AG09319 (cell line): ENCODE measurements at regions not wholly inside any gene's neighbourhood (a gene's known extent, or its start where the extent isn't known, plus 50 kb on each side); places are given as distances from the start of the nearest gene placed in this dataset.
"Not testable (repeated sequence)": the region's sequence is repeated elsewhere in the genome, so short reads cannot be mapped to it uniquely, and the experiment has no call there.

Experiments
- DNase-seq: peaks from one replicate; pipeline ENCODE4 v3.0.0-alpha.2; 2010; ENCODE audit warnings: low read depth; ENCODE audit errors: extremely low read depth
- TF ChIP-seq, protein P1 (sequence below): IDR thresholded peaks from 2 replicates; pipeline ENCODE4 v1.5.1; 2011; ENCODE audit warnings: low read depth, mild to moderate bottlenecking, inconsistent platforms, low read length, moderate library complexity

GRCh38 chr7:47183862-47184590 is 397.9 kb downstream of the TNS3 start:
- no peak for DNase-seq
- TF ChIP-seq, protein P1, sequence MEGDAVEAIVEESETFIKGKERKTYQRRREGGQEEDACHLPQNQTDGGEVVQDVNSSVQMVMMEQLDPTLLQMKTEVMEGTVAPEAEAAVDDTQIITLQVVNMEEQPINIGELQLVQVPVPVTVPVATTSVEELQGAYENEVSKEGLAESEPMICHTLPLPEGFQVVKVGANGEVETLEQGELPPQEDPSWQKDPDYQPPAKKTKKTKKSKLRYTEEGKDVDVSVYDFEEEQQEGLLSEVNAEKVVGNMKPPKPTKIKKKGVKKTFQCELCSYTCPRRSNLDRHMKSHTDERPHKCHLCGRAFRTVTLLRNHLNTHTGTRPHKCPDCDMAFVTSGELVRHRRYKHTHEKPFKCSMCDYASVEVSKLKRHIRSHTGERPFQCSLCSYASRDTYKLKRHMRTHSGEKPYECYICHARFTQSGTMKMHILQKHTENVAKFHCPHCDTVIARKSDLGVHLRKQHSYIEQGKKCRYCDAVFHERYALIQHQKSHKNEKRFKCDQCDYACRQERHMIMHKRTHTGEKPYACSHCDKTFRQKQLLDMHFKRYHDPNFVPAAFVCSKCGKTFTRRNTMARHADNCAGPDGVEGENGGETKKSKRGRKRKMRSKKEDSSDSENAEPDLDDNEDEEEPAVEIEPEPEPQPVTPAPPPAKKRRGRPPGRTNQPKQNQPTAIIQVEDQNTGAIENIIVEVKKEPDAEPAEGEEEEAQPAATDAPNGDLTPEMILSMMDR: no peak

GRCh38 chr7:47181746-47182361 is 400.1 kb downstream of the TNS3 start:
- no peak for DNase-seq
- TF ChIP-seq, protein P1: no peak

GRCh38 chr7:47180516-47180826 is 401.4 kb downstream of the TNS3 start:
- TF ChIP-seq, protein P1: no peak
- DNase-seq: no peak

- TF ChIP-seq, protein P1: peak; percentile 94
- peak; percentile 38 for DNase-seq
These were observed 401.9 kb downstream of the TNS3 start for GRCh38 chr7:47179812-47180515.

DNA sequence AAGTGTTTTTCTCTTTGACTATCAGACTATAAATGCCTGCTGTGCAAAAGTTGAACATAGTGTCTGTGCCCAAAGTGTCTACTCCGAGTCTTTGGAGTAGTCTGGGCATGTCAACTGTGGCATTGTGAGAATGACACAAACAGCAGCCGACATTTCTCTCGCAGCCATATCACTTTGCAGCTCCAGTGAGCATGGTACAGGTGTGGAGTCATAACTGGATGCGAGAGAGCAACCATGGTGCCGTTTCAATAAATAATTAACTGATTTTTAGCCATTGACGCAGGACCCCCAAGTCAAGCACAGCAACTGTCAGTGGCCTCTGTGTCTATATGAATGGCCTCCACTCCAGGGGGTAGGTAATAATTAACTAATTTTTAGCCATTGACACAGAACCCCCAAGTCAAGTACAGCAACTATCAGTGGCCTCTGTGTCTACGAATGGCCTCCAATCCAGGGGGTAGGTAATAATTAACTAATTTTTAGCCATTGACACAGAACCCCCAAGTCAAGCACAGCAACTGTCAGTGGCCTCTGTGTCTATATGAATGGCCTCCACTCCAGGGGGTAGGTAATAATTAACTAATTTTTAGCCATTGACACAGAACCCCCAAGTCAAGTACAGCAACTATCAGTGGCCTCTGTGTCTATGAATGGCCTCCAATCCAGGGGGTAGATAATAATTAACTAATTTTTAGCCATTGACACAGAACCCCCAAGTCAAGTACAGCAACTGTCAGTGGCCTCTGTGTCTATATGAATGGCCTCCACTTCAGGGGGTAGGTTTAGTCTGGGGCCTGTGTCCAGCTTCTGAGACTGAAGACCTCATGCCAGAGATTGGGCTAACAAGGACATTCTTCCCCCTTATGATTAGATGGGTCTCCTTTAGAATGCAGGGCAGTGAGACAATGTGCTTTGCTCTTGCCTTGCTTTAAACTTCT is 409.0 kb downstream of the TNS3 start:
- not testable (repeated sequence) for DNase-seq

DNA sequence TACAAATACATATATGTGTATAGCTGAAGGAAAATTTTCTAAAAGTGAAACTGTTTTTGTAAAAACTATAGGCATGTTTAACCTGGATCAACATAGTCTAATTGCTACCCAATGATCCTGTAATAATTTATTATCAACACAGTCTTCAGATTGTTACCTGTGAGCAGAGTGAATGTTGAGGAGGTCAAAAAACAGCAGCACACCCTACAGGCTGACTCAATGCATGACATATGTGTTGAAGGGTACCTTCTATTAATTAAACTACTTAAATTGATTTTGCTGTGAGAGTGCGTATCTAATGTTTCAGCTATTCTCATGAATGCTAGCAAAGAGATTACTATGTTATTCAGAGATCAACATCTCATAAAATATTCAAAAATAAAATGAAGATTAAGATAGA is 411.4 kb downstream of the TNS3 start:
- TF ChIP-seq, protein P1: peak; percentile 28
- no peak for DNase-seq

DNA sequence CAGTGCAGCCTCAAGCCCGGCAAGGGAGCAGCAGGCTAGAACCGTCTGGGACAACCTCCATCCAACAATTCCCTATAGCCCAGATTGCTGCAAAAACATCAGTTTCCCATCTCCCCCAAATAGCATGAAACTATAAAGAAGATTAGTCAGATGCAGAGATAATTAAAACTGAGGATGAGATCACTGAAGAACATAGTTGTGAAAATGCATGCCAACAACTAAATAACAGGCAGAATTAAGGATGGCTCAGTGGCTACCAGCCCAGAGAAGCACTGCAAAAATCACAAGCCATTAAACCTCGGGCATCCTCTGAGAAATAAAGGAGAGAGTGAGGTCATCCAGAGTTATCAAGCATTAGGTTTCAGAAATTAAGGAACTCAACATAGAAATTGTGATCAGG is 427.1 kb downstream of the TNS3 start:
- TF ChIP-seq, protein P1: no peak
- DNase-seq: no peak
